CD4-positive, alpha-beta T cell treated with Interferon gamma for 1 hour (primary cell): ENCODE measurements at regions not wholly inside any gene's neighbourhood (a gene's known extent, or its start where the extent isn't known, plus 50 kb on each side); places are given as distances from the start of the nearest gene placed in this dataset.

Source experiments
- DNase-seq: peaks from one replicate; pipeline ENCODE4 v3.0.0-alpha.2; 2020

DNA sequence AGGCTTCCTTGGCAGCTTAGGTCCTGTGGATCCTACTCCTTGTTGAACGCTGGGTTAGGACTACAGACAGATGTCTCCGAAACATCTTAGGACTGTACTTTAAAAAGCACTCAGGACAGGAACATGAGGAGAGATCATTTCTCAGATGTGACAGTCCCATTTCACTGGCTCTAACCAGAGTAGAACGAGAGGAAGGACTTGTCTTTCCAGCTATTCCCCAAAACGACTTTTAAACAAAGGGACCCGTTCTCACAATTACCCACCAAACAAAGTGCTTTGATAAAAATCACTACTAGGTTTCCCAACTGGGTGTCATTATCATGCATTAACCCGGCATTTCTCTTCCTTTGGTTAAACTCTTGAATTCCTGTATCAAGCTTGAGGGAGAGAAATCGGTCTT is 84.7 kb upstream of the BARX2 start:
- no peak for DNase-seq

DNA sequence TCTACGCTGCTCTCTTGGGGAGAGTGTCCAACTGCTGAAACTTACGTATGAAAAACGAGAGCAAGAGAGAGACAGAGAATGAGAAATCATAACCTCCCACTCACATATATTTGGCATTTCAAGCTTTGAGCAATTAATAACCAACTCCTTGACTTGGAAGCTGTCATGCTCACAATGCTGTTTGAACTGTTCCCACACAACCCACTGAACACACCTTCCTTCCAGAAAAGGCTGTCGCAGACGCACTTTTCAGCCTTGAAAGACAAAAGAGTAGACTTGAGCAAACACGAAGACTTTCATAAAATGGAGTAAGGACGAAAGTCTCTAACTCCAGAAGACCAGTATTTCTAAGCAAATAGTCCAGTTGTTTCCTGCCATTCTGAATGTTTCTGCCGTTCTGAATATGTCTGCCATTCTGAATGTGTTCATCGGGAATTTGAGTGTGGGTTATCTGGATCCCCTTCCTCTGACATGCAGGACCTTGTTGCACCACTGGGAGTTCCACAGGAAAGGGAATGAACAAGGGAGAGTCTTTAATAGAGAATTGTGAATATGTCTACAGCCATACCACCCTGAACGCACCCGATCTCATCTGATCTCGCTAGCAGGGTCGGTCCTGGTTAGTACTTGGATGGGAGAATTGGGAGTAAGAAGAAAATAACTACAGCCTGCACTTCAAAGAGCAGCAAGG is 86.2 kb upstream of the BARX2 start:
- DNase-seq = no peak

DNA sequence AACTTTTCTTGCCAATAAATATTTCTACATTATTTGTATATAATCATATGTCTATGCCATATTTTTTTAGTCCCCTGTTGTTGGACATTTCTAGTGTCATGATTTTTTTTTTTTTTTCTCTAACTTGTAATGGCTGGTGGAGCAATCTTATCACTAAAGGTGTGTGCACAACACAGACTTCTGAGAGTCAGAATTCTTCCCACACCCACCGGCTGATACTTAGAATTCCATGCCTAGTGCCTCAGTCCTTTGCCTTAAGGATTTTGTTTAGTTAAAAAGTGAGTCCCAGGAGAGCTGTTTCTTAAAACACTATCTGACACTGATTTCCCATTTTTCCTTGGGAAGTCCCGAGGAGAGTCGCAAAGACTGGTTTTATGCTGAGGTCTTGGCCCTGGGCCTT is 87.7 kb upstream of the BARX2 start:
- DNase-seq = no peak

DNA sequence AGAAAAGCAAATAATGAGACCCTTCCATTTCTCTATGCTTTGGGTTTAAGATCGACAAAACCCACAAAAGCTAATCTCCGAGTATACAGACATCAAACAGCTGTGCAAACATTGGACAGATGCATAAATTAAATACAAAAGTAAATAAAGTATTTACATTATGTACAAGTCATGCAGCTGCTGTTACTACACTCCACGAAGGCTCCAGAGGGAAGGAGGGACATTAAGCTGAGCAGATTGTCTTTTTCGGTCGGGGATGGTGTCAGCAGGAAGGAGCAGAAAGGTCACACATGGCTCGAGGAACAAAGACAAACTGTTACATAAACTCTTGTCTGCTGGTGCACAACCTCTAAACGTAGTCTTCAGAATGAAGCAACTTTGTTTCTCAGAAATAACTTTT is 88.8 kb upstream of the BARX2 start:
- DNase-seq = no peak

- DNase-seq = no peak
Observed at GRCh38 chr11:129285402-129285786, 90.3 kb upstream of the BARX2 start.

GRCh38 chr11:129283141-129283540 is 91.0 kb upstream of the ARHGAP32 start:
- DNase-seq = no peak

DNA sequence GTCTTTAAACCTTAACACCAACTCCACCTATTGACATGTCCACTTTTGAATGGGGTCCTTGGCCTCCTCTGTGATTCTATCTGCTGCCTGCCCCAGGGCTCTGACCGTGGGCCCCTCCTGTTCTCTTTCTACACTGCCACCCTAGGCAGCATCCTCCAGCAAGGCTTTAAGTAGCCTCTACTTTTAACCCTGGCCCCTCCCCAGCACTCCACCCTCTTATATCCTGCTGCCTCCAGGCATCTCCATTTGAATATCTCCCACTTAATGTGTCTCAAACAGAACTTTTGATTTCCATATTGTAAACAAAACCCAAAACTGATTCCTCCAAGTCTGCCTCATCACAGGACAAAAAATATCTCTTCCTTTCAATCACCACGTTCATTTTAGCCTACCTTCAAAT is 90.5 kb upstream of the ARHGAP32 start:
- no peak for DNase-seq

DNA sequence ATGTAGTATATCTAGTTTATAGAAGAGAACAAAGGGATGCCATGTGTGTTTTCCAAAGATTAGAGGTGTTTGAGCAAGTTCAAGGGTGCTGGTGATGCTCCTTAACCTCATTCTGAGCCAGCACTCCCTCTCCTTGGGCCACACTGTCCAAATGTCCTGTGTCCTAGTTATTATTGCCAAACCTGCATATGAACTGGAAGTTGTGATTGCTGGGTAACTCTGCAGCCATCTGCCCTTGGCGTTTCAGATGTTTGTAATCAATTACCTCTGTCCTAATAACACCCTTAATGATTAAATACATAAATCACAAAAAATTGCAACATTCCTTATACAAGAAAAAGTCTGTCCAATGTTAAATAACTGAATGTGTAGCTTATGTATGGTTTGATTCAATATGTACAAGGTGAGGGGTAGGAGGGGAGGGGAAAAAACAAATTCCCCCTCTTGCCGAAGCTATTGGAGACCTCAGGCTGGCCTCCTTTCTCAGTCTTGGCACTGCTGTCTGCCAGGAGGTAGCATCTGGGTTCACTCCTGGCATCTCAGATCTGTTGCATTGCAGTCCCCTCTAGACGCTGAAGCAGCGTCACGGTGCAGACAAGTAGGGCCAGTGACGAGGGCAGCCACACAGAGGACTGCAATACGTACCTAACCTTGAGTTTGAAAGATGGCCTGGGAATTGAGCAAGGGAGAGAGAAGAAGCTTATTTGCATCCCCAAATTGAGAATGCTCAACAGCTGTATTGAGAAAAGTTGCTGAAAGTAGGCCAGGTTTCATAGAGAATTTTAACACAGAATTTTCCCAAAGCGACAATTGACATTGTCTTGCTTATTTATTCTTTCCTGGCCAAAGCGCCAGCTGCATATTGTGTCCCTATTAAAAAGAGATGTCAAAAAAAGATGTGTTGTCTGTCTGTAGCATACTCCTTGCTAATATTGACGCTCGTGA is 89.6 kb upstream of the ARHGAP32 start:
- no peak for DNase-seq

DNA sequence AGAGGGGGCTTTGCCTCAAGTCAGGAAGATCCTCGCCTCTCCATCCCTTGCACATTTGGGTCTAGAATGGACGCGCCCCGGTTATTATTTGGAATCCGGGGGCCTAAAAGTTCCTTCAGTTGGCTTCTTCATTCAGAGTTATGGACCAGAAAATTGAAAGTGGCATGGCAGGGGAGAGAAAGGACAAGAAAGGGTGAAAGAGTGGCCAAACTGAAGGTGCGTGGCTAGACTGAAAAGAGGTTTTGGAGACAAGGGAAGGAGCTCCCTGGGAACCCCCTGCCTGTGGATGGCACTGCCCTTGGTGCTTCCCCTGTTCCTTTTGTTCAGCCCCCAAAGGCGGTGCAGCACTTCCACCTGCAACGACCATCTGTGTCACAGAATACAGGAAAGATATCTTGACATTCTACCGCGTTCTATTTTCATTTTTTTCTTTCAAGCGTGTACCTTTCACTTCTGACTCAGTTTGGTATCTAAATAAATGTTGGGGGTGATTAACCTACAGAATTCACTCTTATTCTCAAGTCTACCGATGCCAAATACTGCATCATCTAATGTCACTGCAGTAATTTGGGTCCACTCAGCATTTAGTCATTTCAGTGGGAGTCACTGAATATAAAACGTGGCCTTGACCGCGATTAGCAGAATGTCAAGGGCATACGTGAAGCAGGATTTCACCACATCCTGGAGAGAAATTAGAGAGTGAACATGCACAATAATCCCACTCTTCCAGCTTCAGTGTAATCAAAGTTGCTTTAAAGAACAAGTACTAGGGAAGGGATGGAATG is 88.1 kb upstream of the ARHGAP32 start:
- DNase-seq = no peak

- DNase-seq = peak; percentile 81
Observed at GRCh38 chr11:129279326-129280026, 87.4 kb upstream of the ARHGAP32 start.

GRCh38 chr11:129278586-129279319 is 86.6 kb upstream of the ARHGAP32 start:
- DNase-seq = no peak

DNA sequence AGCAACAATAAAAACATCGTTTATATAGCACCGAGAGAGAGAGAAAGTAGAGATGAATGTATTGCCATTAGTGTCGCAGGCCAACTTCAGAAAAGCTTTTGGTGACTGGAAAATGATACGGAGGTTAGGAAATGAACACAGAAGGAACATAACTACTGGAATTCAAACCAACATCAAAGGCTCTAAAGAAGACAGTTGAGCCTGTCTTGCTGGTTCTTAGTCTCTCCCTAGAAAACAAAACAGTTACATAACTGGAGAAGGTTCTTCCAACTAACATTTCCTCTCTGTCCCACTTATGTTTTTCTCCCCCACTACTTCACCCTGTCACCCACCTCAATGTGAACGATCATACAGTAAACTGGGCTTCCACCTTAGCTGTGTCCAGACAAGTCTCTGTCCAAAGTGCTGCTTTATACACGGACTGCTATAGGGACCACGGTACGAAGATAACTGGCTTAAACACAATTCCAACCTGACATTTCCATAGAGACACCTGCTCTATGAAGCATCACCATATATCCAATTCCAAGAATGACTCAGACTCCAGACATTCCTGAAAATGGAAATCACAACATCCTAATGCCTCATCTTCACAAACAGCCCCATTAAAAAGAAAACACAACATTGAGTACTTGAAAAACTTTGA is 85.2 kb upstream of the ARHGAP32 start:
- DNase-seq = no peak

DNA sequence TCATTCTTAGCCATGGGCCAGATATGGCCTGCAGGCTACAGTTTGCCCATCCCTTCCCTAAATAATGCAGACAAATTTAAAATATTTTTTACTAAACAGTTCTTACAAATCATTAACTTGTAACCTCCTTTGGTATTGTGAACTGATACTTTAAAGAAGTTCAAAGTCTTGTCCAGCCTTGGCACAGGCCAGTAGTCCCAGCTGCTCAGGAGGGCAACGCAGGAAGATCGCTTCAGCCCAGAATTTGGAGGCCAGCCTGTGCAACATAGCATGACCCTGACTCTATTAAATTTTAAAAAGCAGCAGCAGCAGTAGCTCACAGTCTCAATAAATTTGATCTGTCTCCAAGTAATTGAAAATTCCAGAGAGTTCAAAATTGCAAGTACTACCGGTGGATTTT is 83.7 kb upstream of the ARHGAP32 start:
- no peak for DNase-seq

GRCh38 chr11:129273944-129274711 is 82.0 kb upstream of the ARHGAP32 start:
- DNase-seq = no peak

- DNase-seq = no peak
Observed at GRCh38 chr11:129273322-129273721, 81.2 kb upstream of the ARHGAP32 start.

DNA sequence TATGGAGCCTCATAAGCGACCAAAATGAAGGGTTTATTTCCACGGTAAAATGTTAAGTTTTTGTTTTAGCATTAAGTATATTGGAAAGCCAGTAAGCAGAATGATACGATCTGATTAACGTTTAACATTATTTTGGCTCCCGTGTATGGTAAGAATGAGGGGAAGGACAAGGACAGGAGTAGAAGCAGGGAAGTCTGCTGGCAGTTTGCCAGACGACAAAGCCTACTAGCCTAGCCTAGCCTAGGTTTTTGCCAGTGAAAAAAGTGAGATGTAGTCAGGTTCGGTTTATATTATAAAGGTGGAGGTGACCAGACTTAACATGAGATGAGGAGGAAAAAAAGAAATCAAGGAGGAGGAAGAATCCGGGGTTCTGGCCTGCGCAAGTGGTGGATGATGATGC is 78.9 kb upstream of the ARHGAP32 start:
- no peak for DNase-seq

DNA sequence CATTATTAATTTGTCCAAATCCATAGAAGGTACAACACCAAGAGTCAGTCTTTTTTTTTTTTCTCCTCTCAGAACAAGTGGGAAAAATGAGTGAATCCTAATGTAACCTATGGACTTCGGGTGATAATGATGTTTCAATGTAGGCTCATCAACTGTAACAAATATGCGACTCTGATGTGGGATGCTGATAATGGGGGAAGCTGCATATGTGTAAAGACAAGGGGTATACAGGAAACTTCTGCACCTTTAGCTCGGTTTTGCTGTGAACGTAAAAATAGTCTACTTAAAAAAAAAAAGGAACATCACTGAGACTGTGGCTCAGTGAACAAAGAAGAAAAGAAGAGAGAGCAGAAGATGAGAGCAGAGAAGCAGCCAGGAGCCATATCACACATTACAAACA is 78.3 kb upstream of the ARHGAP32 start:
- DNase-seq = no peak

DNA sequence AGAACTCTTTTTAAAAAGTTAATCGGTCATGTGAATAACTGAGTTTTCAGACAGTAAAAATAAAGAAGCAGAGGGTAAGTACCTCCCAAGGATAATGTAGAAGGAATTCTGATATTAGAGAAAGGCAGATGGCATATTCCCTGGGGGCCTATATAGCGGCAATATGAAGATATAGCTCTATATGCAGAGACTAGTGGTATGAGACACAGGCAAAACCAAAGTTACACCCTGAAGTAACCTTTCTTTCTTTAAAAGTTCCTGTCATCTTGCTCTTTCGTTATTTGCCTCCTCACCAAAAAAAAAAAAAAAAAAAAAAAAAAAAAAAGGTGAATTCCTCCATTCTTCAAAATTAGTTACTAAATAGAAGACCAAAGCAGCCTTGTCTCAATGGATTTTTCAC is 76.2 kb upstream of the ARHGAP32 start:
- no peak for DNase-seq

GRCh38 chr11:129267716-129268115 is 75.6 kb upstream of the ARHGAP32 start:
- no peak for DNase-seq

GRCh38 chr11:129266536-129266935 is 74.4 kb upstream of the ARHGAP32 start:
- no peak for DNase-seq
